H1 (cell line): ENCODE measurements at regions not wholly inside any gene's neighbourhood (a gene's known extent, or its start where the extent isn't known, plus 50 kb on each side); places are given as distances from the start of the nearest gene placed in this dataset.

Source experiments
- CTCF ChIA-PET: fragments of 300-600 bp; sonication (Branson Sonifier 250); formaldehyde crosslinking; loops from one replicate; lab custom pipeline; 2021; ENCODE audit not compliant: partially characterized antibody; lab: Charles Lee
- POLR2A ChIA-PET: fragments of 300-600 bp; sonication (Branson Sonifier 250); formaldehyde crosslinking; loops from one replicate; lab custom pipeline; 2021; ENCODE audit warnings: inconsistent platforms; ENCODE audit not compliant: partially characterized antibody; lab: Charles Lee
- DNase-seq, 2 experiments: peaks; one replicate each; pipeline versions ENCODE4 v3.0.0 to v3.0.0-alpha.2; 2010 to 2022; ENCODE audit warnings: low spot score in 2 of 2, low read depth in 1 of 2, mixed read lengths in 1 of 2
- FAIRE-seq: peaks from 2 replicates; lab custom pipeline; 2011; peaks lifted over from hg19 to GRCh38; lab: Jason Lieb, UNC
- H2AFZ ChIP-seq: 2 replicates; pipeline ENCODE4 v1.8.1; 2012; ENCODE audit warnings: low read length, inconsistent platforms
- H2AK5ac ChIP-seq: 2 replicates; pipeline ENCODE4 v1.6.1; 2013; ENCODE audit warnings: low read depth, low read length
- H2BK120ac ChIP-seq: replicated peaks from 2 replicates; pipeline ENCODE3; 2013; ENCODE audit warnings: low read depth, low read length, inconsistent platforms
- H2BK12ac ChIP-seq: 2 replicates; pipeline ENCODE4 v1.6.1; 2013; ENCODE audit warnings: low read depth, low read length
- H2BK15ac ChIP-seq: 2 replicates; pipeline ENCODE4 v1.6.1; 2013; ENCODE audit warnings: low read length
- H2BK20ac ChIP-seq: 2 replicates; pipeline ENCODE4 v1.6.1; 2013; ENCODE audit warnings: low read length
- H2BK5ac ChIP-seq: 2 replicates; pipeline ENCODE4 v1.6.1; 2013; ENCODE audit warnings: low read depth, low read length
- H3K14ac ChIP-seq: 2 replicates; pipeline ENCODE4 v1.6.1; 2013; ENCODE audit warnings: inconsistent platforms; ENCODE audit not compliant: insufficient read length
- H3K18ac ChIP-seq: 2 replicates; pipeline ENCODE4 v1.6.1; 2013; ENCODE audit warnings: low read length; ENCODE audit errors: extremely low read depth
- H3K23ac ChIP-seq: 2 replicates; pipeline ENCODE4 v1.6.1; 2013; ENCODE audit warnings: inconsistent platforms; ENCODE audit not compliant: insufficient read length
- H3K23me2 ChIP-seq: 2 replicates; pipeline ENCODE4 v1.6.1; 2013; ENCODE audit warnings: low read depth, low read length
- H3K27ac ChIP-seq: 2 replicates; pipeline ENCODE4 v1.6.1; 2011; ENCODE audit warnings: low read depth, low read length, inconsistent platforms
- H3K27me3 ChIP-seq, 4 experiments: replicated peaks in 1 of 4; 1 replicate in 1 of 4; 2 replicates in 3 of 4; pipeline versions ENCODE4 v1.6.1 to v1.8.1; 2011 to 2013; ENCODE audit warnings: low read length in 3 of 4, mild to moderate bottlenecking in 3 of 4, inconsistent platforms in 2 of 4, mixed read lengths in 2 of 4, moderate library complexity in 1 of 4; ENCODE audit not compliant: control insufficient read depth in 3 of 4, insufficient read depth in 3 of 4; ENCODE audit errors: extremely low read depth in 1 of 4
- H3K36me3 ChIP-seq, 4 experiments: 2 replicates each; pipeline versions ENCODE4 v1.6.1 to v1.8.1; 2011 to 2013; ENCODE audit warnings: mild to moderate bottlenecking in 4 of 4, low read length in 3 of 4, moderate library complexity in 2 of 4, control low read depth in 1 of 4, inconsistent platforms in 1 of 4; ENCODE audit not compliant: insufficient read depth in 4 of 4, control insufficient read depth in 2 of 4
- H3K4ac ChIP-seq: replicated peaks from 2 replicates; pipeline ENCODE3; 2013; ENCODE audit warnings: low read length, low read depth, mixed read lengths, inconsistent platforms; ENCODE audit not compliant: insufficient read length
- H3K4me1 ChIP-seq, 4 experiments: replicated peaks in 1 of 4; 1 replicate in 1 of 4; 2 replicates in 3 of 4; pipeline versions ENCODE4 v1.6.1 to v1.8.1; 2011 to 2013; ENCODE audit warnings: low read length in 3 of 4, inconsistent platforms in 2 of 4, mixed read lengths in 1 of 4; ENCODE audit not compliant: insufficient read depth in 4 of 4, control insufficient read depth in 3 of 4
- H3K4me2 ChIP-seq, 2 experiments: 2 replicates each; pipeline versions ENCODE4 v1.6.1 to v1.8.1; 2011 to 2013; ENCODE audit warnings: low read depth in 2 of 2, low read length in 2 of 2, control low read depth in 1 of 2, inconsistent platforms in 1 of 2, mild to moderate bottlenecking in 1 of 2; ENCODE audit not compliant: insufficient read depth in 1 of 2
- H3K4me3 ChIP-seq, 4 experiments: fragments of 200-600, 300-600 bp in 1 of 4; sonication (generic), shearing (Covaris generic), sonication (Bioruptor Twin) in 1 of 4; 2 replicates each; pipeline versions ENCODE4 v1.5.1 to v1.8.1; 2011 to 2016; ENCODE audit warnings: low read length in 4 of 4, low read depth in 3 of 4, control low read depth in 2 of 4, inconsistent platforms in 2 of 4, mild to moderate bottlenecking in 2 of 4, mixed read lengths in 1 of 4, moderate library complexity in 1 of 4; ENCODE audit not compliant: insufficient read depth in 2 of 4; ENCODE audit errors: extremely low read depth in 1 of 4
- H3K56ac ChIP-seq: replicated peaks from 2 replicates; pipeline ENCODE3; 2013; ENCODE audit warnings: low read depth, mild to moderate bottlenecking, mixed read lengths, low read length, inconsistent platforms; ENCODE audit not compliant: insufficient read length
- H3K79me1 ChIP-seq: 2 replicates; pipeline ENCODE4 v1.6.1; 2013; ENCODE audit warnings: low read depth, low read length, control low read depth
- H3K79me2 ChIP-seq, 2 experiments: 2 replicates each; pipeline versions ENCODE4 v1.6.1 to v1.8.1; 2012 to 2013; ENCODE audit warnings: low read length in 2 of 2, mild to moderate bottlenecking in 2 of 2, inconsistent platforms in 1 of 2; ENCODE audit not compliant: insufficient read depth in 2 of 2, control insufficient read depth in 1 of 2
- H3K9ac ChIP-seq, 4 experiments: replicated peaks in 1 of 4; 1 replicate in 1 of 4; 2 replicates in 3 of 4; pipeline versions ENCODE4 v1.6.1 to v1.8.1; 2011 to 2013; ENCODE audit warnings: low read depth in 3 of 4, low read length in 3 of 4, control low read depth in 2 of 4, mild to moderate bottlenecking in 2 of 4, moderate library complexity in 2 of 4, inconsistent platforms in 1 of 4; ENCODE audit errors: extremely low read depth in 1 of 4
- H3K9me3 ChIP-seq, 2 experiments: 2 replicates each; pipeline versions ENCODE4 v1.6.1 to v1.8.1; 2012 to 2013; ENCODE audit warnings: mild to moderate bottlenecking in 2 of 2, moderate library complexity in 2 of 2, control low read depth in 1 of 2, inconsistent platforms in 1 of 2, low read depth in 1 of 2, low read length in 1 of 2, mixed read lengths in 1 of 2; ENCODE audit not compliant: insufficient read depth in 2 of 2
- H4K20me1 ChIP-seq, 2 experiments: replicated peaks in 1 of 2; 2 replicates each; pipeline versions ENCODE3 to v1.8.1; 2011 to 2013; ENCODE audit warnings: inconsistent platforms in 2 of 2, low read length in 2 of 2, mild to moderate bottlenecking in 1 of 2; ENCODE audit not compliant: insufficient read depth in 2 of 2, control insufficient read depth in 1 of 2
- H4K5ac ChIP-seq: 2 replicates; pipeline ENCODE4 v1.6.1; 2013; ENCODE audit warnings: low read length, low read depth, mixed read lengths, inconsistent platforms; ENCODE audit not compliant: insufficient read length
- H4K8ac ChIP-seq: 2 replicates; pipeline ENCODE4 v1.8.0; 2013; ENCODE audit warnings: mild to moderate bottlenecking, moderate library complexity, low read length, inconsistent platforms; ENCODE audit not compliant: insufficient read depth; ENCODE audit errors: extremely low read depth
- H4K91ac ChIP-seq: replicated peaks from 2 replicates; pipeline ENCODE3; 2013; ENCODE audit warnings: low read length, mixed read lengths, inconsistent platforms; ENCODE audit not compliant: insufficient read length
- EP300 ChIP-seq, 2 experiments: IDR thresholded peaks; 1 replicate in 1 of 2; 2 replicates in 1 of 2; pipeline ENCODE4 v1.6.1; 2011 to 2012; ENCODE audit warnings: low read depth in 2 of 2, low read length in 2 of 2, mild to moderate bottlenecking in 2 of 2, borderline replicate concordance in 1 of 2, inconsistent platforms in 1 of 2, moderate library complexity in 1 of 2
- WGBS, 2 experiments: shearing (Covaris generic) in 1 of 2; methylation state at CpG; one replicate each; pipeline versions ENCODE4 v1.1.6 to v1.1.7; 2013 to 2015; ENCODE audit warnings: low lambda C conversion rate in 2 of 2, mixed read lengths in 2 of 2, inconsistent platforms in 1 of 2, low coverage in 1 of 2, missing lambda C conversion rate in 1 of 2; ENCODE audit not compliant: insufficient replicate concordance in 2 of 2, insufficient coverage in 1 of 2, insufficient read length in 1 of 2; ENCODE audit errors: extremely low coverage in 1 of 2, missing lambda C conversion rate in 1 of 2; 5-methylcytosine and 5-hydroxymethylcytosine counted together

DNA sequence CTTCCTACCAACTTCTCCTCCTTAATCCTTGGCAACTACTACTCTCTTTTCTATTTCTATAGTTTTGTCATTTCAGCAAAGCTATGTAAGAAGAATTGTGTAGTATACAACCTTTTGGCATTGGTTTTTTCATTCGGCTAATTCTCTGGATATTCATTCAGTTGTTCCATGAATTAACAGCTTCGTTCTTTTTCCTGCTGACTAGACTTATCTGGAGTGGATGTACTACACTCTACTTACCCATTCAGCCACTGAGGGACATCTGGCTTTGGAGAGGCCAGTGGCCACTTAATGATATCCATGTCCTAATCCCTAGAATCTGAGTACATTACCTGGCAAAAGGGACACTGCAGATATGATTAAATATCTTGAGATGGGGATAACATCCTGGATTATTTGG lies 623.9 kb downstream of the DOK5 start:
- H3K14ac ChIP-seq: no peak overlapping the region
- H4K91ac ChIP-seq: no peak overlapping the region
- H3K79me1 ChIP-seq: no peaks in the 10 kb centered on the region
- H3K4me3 ChIP-seq: no peak overlapping the region
- FAIRE-seq (no peak), DNase-seq (no peak)
- no peak overlapping the region for H3K18ac ChIP-seq
- no peaks in the 10 kb centered on the region for H3K9me3 ChIP-seq
- ChIA-PET CTCF (interaction anchor here (0.7 kb wide), 1 partner anchor 172 kb away, joined by 3 read pairs; no protein-coding TSS in a partner anchor), POLR2A (no interaction called here)
- 89% methylated on average over 2 of the region's 2 CpGs; no CpG with 5 or more reads in 1 of the 2 experiments for WGBS, 2 experiments
- H3K23me2 ChIP-seq: no peaks in the 10 kb centered on the region
- no peak overlapping the region for H2BK15ac ChIP-seq
- H2BK5ac ChIP-seq: no peak overlapping the region
- TF ChIP-seq EP300 (IDR thresholded peaks at IDR 0.05; ENCODE audit: borderline replicate concordance in 1 of 2, low read depth in 2 of 2, low read length in 2 of 2): no peak
- H3K23ac ChIP-seq: no peak overlapping the region
- no peaks in the 10 kb centered on the region for H3K79me2 ChIP-seq
- no peak overlapping the region for H2AK5ac ChIP-seq
- no peak overlapping the region for H3K4me2 ChIP-seq
- no peak overlapping the region for H3K56ac ChIP-seq
- H2AFZ ChIP-seq: no peak overlapping the region
- no peak overlapping the region for H2BK12ac ChIP-seq
- no peak overlapping the region for H4K8ac ChIP-seq
- H3K36me3 ChIP-seq: no peaks in the 10 kb centered on the region
- H2BK20ac ChIP-seq: no peak overlapping the region
- H3K4ac ChIP-seq: no peak overlapping the region
- no peak overlapping the region for H3K9ac ChIP-seq
- no peak overlapping the region for H4K5ac ChIP-seq
- H3K27me3 ChIP-seq: no peaks in the 10 kb centered on the region
- no peaks in the 10 kb centered on the region for H3K4me1 ChIP-seq
- no peak overlapping the region for H2BK120ac ChIP-seq
- no peak overlapping the region for H3K27ac ChIP-seq
- H4K20me1 ChIP-seq: no peaks in the 10 kb centered on the region
